Muscle layer of colon (tissue), 2 donors: ENCODE measurements at regions not wholly inside any gene's neighbourhood (a gene's known extent, or its start where the extent isn't known, plus 50 kb on each side); places are given as distances from the start of the nearest gene placed in this dataset.
"Not testable (repeated sequence)": the region's sequence is repeated elsewhere in the genome, so short reads cannot be mapped to it uniquely, and the experiment has no call there.

ENCODE experiments used
- H3K27ac ChIP-seq: one replicate; pipeline ENCODE4 v1.7.0; 2013; ENCODE audit warnings: low read depth, mild to moderate bottlenecking, low read length, moderate library complexity
- H3K27me3 ChIP-seq, 2 donors: one replicate each; pipeline ENCODE4 v1.7.0; 2013; ENCODE audit warnings: low read length in 2 of 2, mild to moderate bottlenecking in 2 of 2; ENCODE audit not compliant: insufficient read depth in 2 of 2, control insufficient read depth in 1 of 2
- H3K36me3 ChIP-seq: one replicate; pipeline ENCODE4 v1.7.0; 2013; ENCODE audit warnings: mild to moderate bottlenecking, low read length; ENCODE audit not compliant: insufficient read depth
- H3K4me1 ChIP-seq: one replicate; pipeline ENCODE4 v1.7.0; 2013; ENCODE audit warnings: mild to moderate bottlenecking, low read length; ENCODE audit not compliant: insufficient read depth
- H3K4me3 ChIP-seq, 2 donors: one replicate each; pipeline ENCODE4 v1.7.0; 2013; ENCODE audit warnings: low read length in 2 of 2, low read depth in 1 of 2, mild to moderate bottlenecking in 1 of 2, moderate library complexity in 1 of 2
- H3K9ac ChIP-seq: one replicate; pipeline ENCODE4 v1.7.0; 2013; ENCODE audit warnings: low read length
- H3K9me3 ChIP-seq: one replicate; pipeline ENCODE4 v1.7.0; 2013; ENCODE audit warnings: mild to moderate bottlenecking, low read length
- donor health status: abdominal sarcoma.
- donor health status: Adenocarcinoma of cecum.

- Histone ChIP-seq H3K9me3 (no peaks in the 10 kb centered on the region), H3K9ac (no peak overlapping the region), H3K27ac (no peak overlapping the region), H3K27me3 (no peaks in the 10 kb centered on the region), H3K4me1 (no peaks in the 10 kb centered on the region), H3K4me3 (no peak overlapping the region), H3K36me3 (no peaks in the 10 kb centered on the region)
Measured at GRCh38 chr10:9244864-9245263, 1190.4 kb downstream of the GATA3 start.

GRCh38 chr10:9253121-9253520, 1198.6 kb downstream of the GATA3 start:
- H3K9ac ChIP-seq, result no peak overlapping the region
- no peaks in the 10 kb centered on the region for H3K4me1 ChIP-seq
- H3K27ac ChIP-seq, result no peak overlapping the region
- H3K27me3 ChIP-seq, result no peaks in the 10 kb centered on the region
- H3K4me3 ChIP-seq, result no peak overlapping the region
- no peaks in the 10 kb centered on the region for H3K36me3 ChIP-seq
- H3K9me3 ChIP-seq, result no peaks in the 10 kb centered on the region

GRCh38 chr10:9254353-9254752, 1199.9 kb downstream of the GATA3 start:
- Histone ChIP-seq H3K4me1 (no peaks in the 10 kb centered on the region), H3K36me3 (no peaks in the 10 kb centered on the region), H3K27me3 (no peaks in the 10 kb centered on the region), H3K27ac (no peak overlapping the region), H3K9ac (no peak overlapping the region), H3K9me3 (no peaks in the 10 kb centered on the region), H3K4me3 (no peak overlapping the region)

GRCh38 chr10:9260690-9261089, 1206.2 kb downstream of the GATA3 start:
- no peaks in the 10 kb centered on the region for H3K27me3 ChIP-seq
- no peak overlapping the region for H3K4me3 ChIP-seq
- H3K9me3 ChIP-seq, result no peaks in the 10 kb centered on the region
- no peaks in the 10 kb centered on the region for H3K36me3 ChIP-seq
- H3K4me1 ChIP-seq, result no peaks in the 10 kb centered on the region
- H3K27ac ChIP-seq, result no peak overlapping the region
- no peak overlapping the region for H3K9ac ChIP-seq

GRCh38 chr10:9262770-9263169, 1208.3 kb downstream of the GATA3 start:
- no peak overlapping the region for H3K9ac ChIP-seq
- no peaks in the 10 kb centered on the region for H3K9me3 ChIP-seq
- no peak overlapping the region for H3K27ac ChIP-seq
- no peak overlapping the region for H3K4me3 ChIP-seq
- no peaks in the 10 kb centered on the region for H3K36me3 ChIP-seq
- H3K27me3 ChIP-seq, result no peaks in the 10 kb centered on the region
- no peaks in the 10 kb centered on the region for H3K4me1 ChIP-seq

- no peak overlapping the region for H3K27ac ChIP-seq
- H3K4me3 ChIP-seq, result no peak overlapping the region
- H3K27me3 ChIP-seq, result no peaks in the 10 kb centered on the region
- H3K9ac ChIP-seq, result no peak overlapping the region
- no peaks in the 10 kb centered on the region for H3K9me3 ChIP-seq
- no peaks in the 10 kb centered on the region for H3K36me3 ChIP-seq
- H3K4me1 ChIP-seq, result no peaks in the 10 kb centered on the region
Measured at GRCh38 chr10:9268176-9268575, 1213.7 kb downstream of the GATA3 start.

- H3K4me3 ChIP-seq, H3K9me3 ChIP-seq, H3K27ac ChIP-seq, H3K4me1 ChIP-seq, H3K9ac ChIP-seq, H3K36me3 ChIP-seq, H3K27me3 ChIP-seq: not testable (repeated sequence)
Measured at GRCh38 chr10:9273126-9273833, 1218.8 kb downstream of the GATA3 start.

- Histone ChIP-seq H3K27me3 (no peaks in the 10 kb centered on the region), H3K9me3 (no peaks in the 10 kb centered on the region), H3K4me3 (no peak overlapping the region), H3K27ac (no peak overlapping the region), H3K4me1 (no peaks in the 10 kb centered on the region), H3K36me3 (no peaks in the 10 kb centered on the region), H3K9ac (no peak overlapping the region)
Measured at GRCh38 chr10:9274206-9274755, 1219.8 kb downstream of the GATA3 start.

- Histone ChIP-seq H3K4me1 (no peaks in the 10 kb centered on the region), H3K9ac (no peak overlapping the region), H3K27me3 (no peaks in the 10 kb centered on the region), H3K27ac (no peak overlapping the region), H3K4me3 (no peak overlapping the region), H3K9me3 (no peaks in the 10 kb centered on the region), H3K36me3 (no peaks in the 10 kb centered on the region)
Measured at GRCh38 chr10:9275861-9276260, 1221.4 kb downstream of the GATA3 start.

GRCh38 chr10:9285690-9286089, 1231.2 kb downstream of the GATA3 start:
- no peaks in the 10 kb centered on the region for H3K27me3 ChIP-seq
- no peaks in the 10 kb centered on the region for H3K9me3 ChIP-seq
- H3K9ac ChIP-seq, result no peak overlapping the region
- H3K36me3 ChIP-seq, result no peaks in the 10 kb centered on the region
- H3K27ac ChIP-seq, result no peak overlapping the region
- no peaks in the 10 kb centered on the region for H3K4me1 ChIP-seq
- no peak overlapping the region for H3K4me3 ChIP-seq

GRCh38 chr10:9289811-9290210, 1235.3 kb downstream of the GATA3 start:
- Histone ChIP-seq H3K27ac (no peak overlapping the region), H3K27me3 (no peaks in the 10 kb centered on the region), H3K4me3 (no peak overlapping the region), H3K36me3 (no peaks in the 10 kb centered on the region), H3K9me3 (no peaks in the 10 kb centered on the region), H3K9ac (no peak overlapping the region), H3K4me1 (no peaks in the 10 kb centered on the region)

- Histone ChIP-seq H3K36me3 (no peaks in the 10 kb centered on the region), H3K9me3 (no peaks in the 10 kb centered on the region), H3K27me3 (no peaks in the 10 kb centered on the region), H3K4me1 (no peaks in the 10 kb centered on the region), H3K4me3 (no peak overlapping the region), H3K27ac (no peak overlapping the region), H3K9ac (no peak overlapping the region)
Measured at GRCh38 chr10:9291081-9291480, 1236.6 kb downstream of the GATA3 start.
